Body of pancreas (tissue), 4 donors: ENCODE measurements at regions not wholly inside any gene's neighbourhood (a gene's known extent, or its start where the extent isn't known, plus 50 kb on each side); places are given as distances from the start of the nearest gene placed in this dataset.

ENCODE experiments used
- CTCF ChIP-seq, 7 experiments: fragments of 450-650 bp in 4 of 7; fragments of 200-600 bp in 3 of 7; sonication (generic) in 3 of 7; IDR thresholded peaks; one replicate each; pipeline ENCODE4 v1.5.1; 2016 to 2019; ENCODE audit warnings: antibody characterized with exemption in 7 of 7
- POLR2A ChIP-seq, 3 donors: fragments of 450-650 bp; IDR thresholded peaks; one replicate each; pipeline ENCODE4 v1.6.1; 2016; ENCODE audit warnings: antibody characterized with exemption in 3 of 3, mild to moderate bottlenecking in 2 of 3

GRCh38 chr3:148466980-148467740 lies 230.5 kb upstream of the AGTR1 start:
- no peak for TF ChIP-seq POLR2A (IDR thresholded peaks at IDR 0.05)
- TF ChIP-seq CTCF (IDR thresholded peaks at IDR 0.05): no peak
